ENCODE measurements at regions not wholly inside any gene's neighbourhood (a gene's known extent, or its start where the extent isn't known, plus 50 kb on each side); places are given as distances from the start of the nearest gene placed in this dataset.

GRCh38 chr17:33401249-33401648 is 108.2 kb upstream of the ASIC2 start:
- TF ChIP-seq CTCF (IDR thresholded peaks at IDR 0.05 in 2 of 3, conservative IDR thresholded peaks at IDR 0.05 in 1 of 3; ENCODE audit: control insufficient read depth in 2 of 3, extremely low read depth in 1 of 3, insufficient read depth in 1 of 3, low read depth in 3 of 3, low read length in 3 of 3), result no peak
- no peak for TF ChIP-seq RAD21 (IDR thresholded peaks at IDR 0.05; ENCODE audit: insufficient read depth, low read depth, low read length)
- no peak for TF ChIP-seq SP1 (IDR thresholded peaks at IDR 0.05; ENCODE audit: low read depth, low read length)
- TF ChIP-seq NR2C1 (IDR thresholded peaks at IDR 0.05), result no peak
- TF ChIP-seq NR2C2 (IDR thresholded peaks at IDR 0.05; ENCODE audit: borderline replicate concordance, control insufficient read depth, insufficient read length, low read depth), result no peak
- TF ChIP-seq EZH2 (IDR thresholded peaks at IDR 0.05; ENCODE audit: borderline replicate concordance, control insufficient read depth, low read depth, low read length), result no peak
- TF ChIP-seq TARDBP (IDR thresholded peaks at IDR 0.05; ENCODE audit: borderline replicate concordance), result no peak
- TF ChIP-seq, protein P1, sequence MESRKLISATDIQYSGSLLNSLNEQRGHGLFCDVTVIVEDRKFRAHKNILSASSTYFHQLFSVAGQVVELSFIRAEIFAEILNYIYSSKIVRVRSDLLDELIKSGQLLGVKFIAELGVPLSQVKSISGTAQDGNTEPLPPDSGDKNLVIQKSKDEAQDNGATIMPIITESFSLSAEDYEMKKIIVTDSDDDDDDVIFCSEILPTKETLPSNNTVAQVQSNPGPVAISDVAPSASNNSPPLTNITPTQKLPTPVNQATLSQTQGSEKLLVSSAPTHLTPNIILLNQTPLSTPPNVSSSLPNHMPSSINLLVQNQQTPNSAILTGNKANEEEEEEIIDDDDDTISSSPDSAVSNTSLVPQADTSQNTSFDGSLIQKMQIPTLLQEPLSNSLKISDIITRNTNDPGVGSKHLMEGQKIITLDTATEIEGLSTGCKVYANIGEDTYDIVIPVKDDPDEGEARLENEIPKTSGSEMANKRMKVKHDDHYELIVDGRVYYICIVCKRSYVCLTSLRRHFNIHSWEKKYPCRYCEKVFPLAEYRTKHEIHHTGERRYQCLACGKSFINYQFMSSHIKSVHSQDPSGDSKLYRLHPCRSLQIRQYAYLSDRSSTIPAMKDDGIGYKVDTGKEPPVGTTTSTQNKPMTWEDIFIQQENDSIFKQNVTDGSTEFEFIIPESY (IDR thresholded peaks at IDR 0.05), result no peak
- no peak for TF ChIP-seq FOXM1 (IDR thresholded peaks at IDR 0.05; ENCODE audit: low read depth, low read length)

All from GM12878 (cell line).